ENCODE measurements at regions not wholly inside any gene's neighbourhood (a gene's known extent, or its start where the extent isn't known, plus 50 kb on each side); places are given as distances from the start of the nearest gene placed in this dataset.

GRCh38 chr3:113152849-113153248, 58.5 kb upstream of the BOC start:
- no peak for TF ChIP-seq CTCF (IDR thresholded peaks at IDR 0.05)
- no peak for TF ChIP-seq POLR2A (IDR thresholded peaks at IDR 0.05)

Measured in right lobe of liver (tissue), 4 donors.